ENCODE measurements at regions not wholly inside any gene's neighbourhood (a gene's known extent, or its start where the extent isn't known, plus 50 kb on each side); places are given as distances from the start of the nearest gene placed in this dataset.

- H2BK15ac ChIP-seq (ENCODE audit: low read length), result no peak overlapping the region
- TF ChIP-seq POU5F1 (IDR thresholded peaks at IDR 0.05; ENCODE audit: low read depth, low read length) (no peak), SP2 (IDR thresholded peaks at IDR 0.05; ENCODE audit: low read length) (no peak), CBX8 (IDR thresholded peaks at IDR 0.05; ENCODE audit: borderline replicate concordance, low read depth, low read length) (no peak), TEAD4 (IDR thresholded peaks at IDR 0.05; ENCODE audit: low read depth, low read length) (no peak), RXRA (IDR thresholded peaks at IDR 0.05; ENCODE audit: insufficient read depth, low read depth, low read length) (no peak), TAF7 (optimal IDR thresholded peaks at IDR 0.05; ENCODE audit: borderline replicate concordance, low read depth, low read length) (no peak), KDM1A (IDR thresholded peaks at IDR 0.05; ENCODE audit: borderline replicate concordance, low read length) (no peak), JUN (IDR thresholded peaks at IDR 0.05; ENCODE audit: low read depth, low read length) (no peak), RBBP5 (IDR thresholded peaks at IDR 0.05; ENCODE audit: borderline replicate concordance, low read depth, low read length) (no peak), TBP (IDR thresholded peaks at IDR 0.05; ENCODE audit: low read depth, low read length) (no peak)
- no peak overlapping the region for H3K4me2 ChIP-seq (ENCODE audit: insufficient read depth in 1 of 2, low read depth in 2 of 2, low read length in 2 of 2)
- ChIA-PET POLR2A (ENCODE audit: partially characterized antibody) (no interaction called here), CTCF (ENCODE audit: partially characterized antibody) (no interaction called here)
- H2AFZ ChIP-seq (ENCODE audit: low read length), result no peak overlapping the region
- DNase-seq (ENCODE audit: low read depth in 1 of 2, low spot score in 2 of 2) (no peak), FAIRE-seq (no peak)
- H3K27ac ChIP-seq (ENCODE audit: low read depth, low read length), result no peak overlapping the region
- H3K14ac ChIP-seq (ENCODE audit: insufficient read length), result no peak overlapping the region
- no peak overlapping the region for H2BK12ac ChIP-seq (ENCODE audit: low read depth, low read length)
- H4K91ac ChIP-seq (replicated peaks; ENCODE audit: insufficient read length, low read length), result no peak overlapping the region
- no peaks in the 10 kb centered on the region for H3K36me3 ChIP-seq (ENCODE audit: control insufficient read depth in 2 of 4, insufficient read depth in 4 of 4, low read length in 3 of 4)
- H4K20me1 ChIP-seq (replicated peaks in 1 of 2; ENCODE audit: control insufficient read depth in 1 of 2, insufficient read depth in 2 of 2, low read length in 2 of 2), result no peaks in the 10 kb centered on the region
- WGBS, 2 experiments (ENCODE audit: extremely low coverage in 1 of 2, insufficient coverage in 1 of 2, insufficient read length in 1 of 2, insufficient replicate concordance in 2 of 2, low coverage in 1 of 2, low lambda C conversion rate in 2 of 2, missing lambda C conversion rate in 1 of 2), result 79% methylated on average over 2 of the region's 2 CpGs; no CpG with 5 or more reads in 1 of the 2 experiments
- H3K4me1 ChIP-seq (replicated peaks in 1 of 4; ENCODE audit: control insufficient read depth in 3 of 4, insufficient read depth in 4 of 4, low read length in 3 of 4), result no peaks in the 10 kb centered on the region
- no peaks in the 10 kb centered on the region for H3K23me2 ChIP-seq (ENCODE audit: low read depth, low read length)
- H3K79me1 ChIP-seq (ENCODE audit: low read depth, low read length), result no peaks in the 10 kb centered on the region
- H3K56ac ChIP-seq (replicated peaks; ENCODE audit: insufficient read length, low read depth, low read length), result no peak overlapping the region
- no peaks in the 10 kb centered on the region for H3K27me3 ChIP-seq (replicated peaks in 1 of 4; ENCODE audit: control insufficient read depth in 3 of 4, extremely low read depth in 1 of 4, insufficient read depth in 3 of 4, low read length in 3 of 4)
- H2BK20ac ChIP-seq (ENCODE audit: low read length), result no peak overlapping the region
- no peaks in the 10 kb centered on the region for H3K9me3 ChIP-seq (ENCODE audit: insufficient read depth in 2 of 2, low read depth in 1 of 2, low read length in 1 of 2)
- H3K79me2 ChIP-seq (ENCODE audit: control insufficient read depth in 1 of 2, insufficient read depth in 2 of 2, low read length in 2 of 2), result no peaks in the 10 kb centered on the region
- no peak overlapping the region for H3K23ac ChIP-seq (ENCODE audit: insufficient read length)
- H2BK5ac ChIP-seq (ENCODE audit: low read depth, low read length), result no peak overlapping the region
- H4K5ac ChIP-seq (ENCODE audit: insufficient read length, low read depth, low read length), result no peak overlapping the region
- no peak overlapping the region for H3K18ac ChIP-seq (ENCODE audit: extremely low read depth, low read length)
- H3K4ac ChIP-seq (replicated peaks; ENCODE audit: insufficient read length, low read depth, low read length), result no peak overlapping the region
- no peak overlapping the region for H3K4me3 ChIP-seq (ENCODE audit: extremely low read depth in 1 of 4, insufficient read depth in 2 of 4, low read depth in 3 of 4, low read length in 4 of 4)
- no peak overlapping the region for H2AK5ac ChIP-seq (ENCODE audit: low read depth, low read length)
- H4K8ac ChIP-seq (ENCODE audit: extremely low read depth, insufficient read depth, low read length), result no peak overlapping the region
- H3K9ac ChIP-seq (replicated peaks in 1 of 4; ENCODE audit: extremely low read depth in 1 of 4, low read depth in 3 of 4, low read length in 3 of 4), result no peak overlapping the region
- H2BK120ac ChIP-seq (replicated peaks; ENCODE audit: low read depth, low read length), result no peak overlapping the region
These were observed 928.0 kb upstream of the SOX9 start for GRCh38 chr17:71192848-71193247.
